ENCODE measurements at regions not wholly inside any gene's neighbourhood (a gene's known extent, or its start where the extent isn't known, plus 50 kb on each side); places are given as distances from the start of the nearest gene placed in this dataset.

GRCh38 chr4:45368832-45369231, 642.5 kb upstream of the GNPDA2 start:
- TF ChIP-seq, protein P1, sequence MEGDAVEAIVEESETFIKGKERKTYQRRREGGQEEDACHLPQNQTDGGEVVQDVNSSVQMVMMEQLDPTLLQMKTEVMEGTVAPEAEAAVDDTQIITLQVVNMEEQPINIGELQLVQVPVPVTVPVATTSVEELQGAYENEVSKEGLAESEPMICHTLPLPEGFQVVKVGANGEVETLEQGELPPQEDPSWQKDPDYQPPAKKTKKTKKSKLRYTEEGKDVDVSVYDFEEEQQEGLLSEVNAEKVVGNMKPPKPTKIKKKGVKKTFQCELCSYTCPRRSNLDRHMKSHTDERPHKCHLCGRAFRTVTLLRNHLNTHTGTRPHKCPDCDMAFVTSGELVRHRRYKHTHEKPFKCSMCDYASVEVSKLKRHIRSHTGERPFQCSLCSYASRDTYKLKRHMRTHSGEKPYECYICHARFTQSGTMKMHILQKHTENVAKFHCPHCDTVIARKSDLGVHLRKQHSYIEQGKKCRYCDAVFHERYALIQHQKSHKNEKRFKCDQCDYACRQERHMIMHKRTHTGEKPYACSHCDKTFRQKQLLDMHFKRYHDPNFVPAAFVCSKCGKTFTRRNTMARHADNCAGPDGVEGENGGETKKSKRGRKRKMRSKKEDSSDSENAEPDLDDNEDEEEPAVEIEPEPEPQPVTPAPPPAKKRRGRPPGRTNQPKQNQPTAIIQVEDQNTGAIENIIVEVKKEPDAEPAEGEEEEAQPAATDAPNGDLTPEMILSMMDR (conservative IDR thresholded peaks at IDR 0.05 in 1 of 2, IDR thresholded peaks at IDR 0.05 in 1 of 2; ENCODE audit: low read depth in 1 of 2, low read length in 2 of 2): no peak
- no peak for TF ChIP-seq EZH2 (IDR thresholded peaks at IDR 0.05; ENCODE audit: low read length, missing control alignments)

Measured in fibroblast of lung (primary cell).